WTC11 (cell line): ENCODE measurements at regions not wholly inside any gene's neighbourhood (a gene's known extent, or its start where the extent isn't known, plus 50 kb on each side); places are given as distances from the start of the nearest gene placed in this dataset.

ENCODE experiments used
- ATAC-seq: fragments of 200-7000 bp; cut with Tn5 transposase; 2 replicates; pipeline ENCODE4 v1.10.0; 2021; ENCODE audit warnings: mild to moderate bottlenecking, moderate library complexity
- CTCF ChIA-PET: fragments of 300-600 bp; sonication (Branson Sonifier 250); formaldehyde crosslinking; loops from one replicate; lab custom pipeline; 2021; ENCODE audit warnings: antibody characterized with exemption; lab: Charles Lee
- POLR2A ChIA-PET: fragments of 350-600 bp; sonication (Branson Sonifier 250); formaldehyde crosslinking; loops from one replicate; lab custom pipeline; 2021; ENCODE audit warnings: antibody characterized with exemption; lab: Charles Lee
- DNase-seq: peaks from one replicate; pipeline ENCODE4 v3.0.0; 2021; ENCODE audit warnings: low spot score
- H3K27ac Mint-ChIP-seq: 2 replicates; pipeline ENCODE4 v1.8.0; 2021; ENCODE audit warnings: mixed read lengths
- H3K27me3 Mint-ChIP-seq: 2 replicates; pipeline ENCODE4 v1.8.0; 2021; ENCODE audit warnings: low read depth, mild to moderate bottlenecking, moderate library complexity, mixed read lengths
- H3K36me3 Mint-ChIP-seq: 2 replicates; pipeline ENCODE4 v1.8.0; 2021; ENCODE audit warnings: mixed read lengths
- H3K4me1 Mint-ChIP-seq: 2 replicates; pipeline ENCODE4 v1.8.0; 2022; ENCODE audit warnings: mixed read lengths
- H3K4me3 Mint-ChIP-seq: 2 replicates; pipeline ENCODE4 v1.8.0; 2021; ENCODE audit warnings: mild to moderate bottlenecking, moderate library complexity, mixed read lengths
- H3K9me3 Mint-ChIP-seq: 2 replicates; pipeline ENCODE4 v1.8.0; 2021; ENCODE audit warnings: mixed read lengths
- CREM ChIP-seq: sonication (generic); formaldehyde crosslinking; IDR thresholded peaks from 2 replicates; pipeline ENCODE4 v1.8.1; 2022; ENCODE audit warnings: mild to moderate bottlenecking, missing genetic modification reagents, moderate library complexity
- ESRRA ChIP-seq: sonication (generic); formaldehyde crosslinking; IDR thresholded peaks from 2 replicates; pipeline ENCODE4 v1.8.1; 2022; ENCODE audit warnings: mild to moderate bottlenecking, missing genetic modification reagents, borderline replicate concordance
- FOXP1 ChIP-seq: sonication (generic); formaldehyde crosslinking; IDR thresholded peaks from 2 replicates; pipeline ENCODE4 v1.8.0; 2022; ENCODE audit warnings: missing genetic modification reagents, mild to moderate bottlenecking, moderate library complexity, borderline replicate concordance
- IRF2 ChIP-seq: sonication (generic); formaldehyde crosslinking; IDR thresholded peaks from 2 replicates; pipeline ENCODE4 v1.8.0; 2022; ENCODE audit warnings: low read depth, missing genetic modification reagents, borderline replicate concordance
- KAT7 ChIP-seq: sonication (generic); formaldehyde crosslinking; IDR thresholded peaks from 2 replicates; pipeline ENCODE4 v1.8.1; 2023; ENCODE audit warnings: missing genetic modification reagents, mild to moderate bottlenecking, borderline replicate concordance
- OVOL2 ChIP-seq: fragments of 250-450 bp; sonication (Bioruptor Pico); IDR thresholded peaks from 2 replicates; pipeline ENCODE4 v1.9.0; 2021; ENCODE audit warnings: mild to moderate bottlenecking, borderline replicate concordance
- PRRX2 ChIP-seq: fragments of 250-450 bp; sonication (Bioruptor Pico); IDR thresholded peaks from 2 replicates; pipeline ENCODE4 v1.8.0; 2021; ENCODE audit warnings: mild to moderate bottlenecking
- SMAD3 ChIP-seq: sonication (generic); formaldehyde crosslinking; IDR thresholded peaks from 2 replicates; pipeline ENCODE4 v1.8.0; 2022; ENCODE audit warnings: missing genetic modification reagents, mild to moderate bottlenecking, borderline replicate concordance
- SMAD4 ChIP-seq: sonication (generic); formaldehyde crosslinking; IDR thresholded peaks from 2 replicates; pipeline ENCODE4 v1.8.0; 2022; ENCODE audit warnings: mild to moderate bottlenecking, missing genetic modification reagents
- SP1 ChIP-seq: sonication (generic); formaldehyde crosslinking; conservative IDR thresholded peaks from 2 replicates; pipeline ENCODE4 v1.8.1; 2022; ENCODE audit warnings: missing genetic modification reagents
- TCF7 ChIP-seq: sonication (generic); formaldehyde crosslinking; IDR thresholded peaks from 2 replicates; pipeline ENCODE4 v1.8.0; 2022; ENCODE audit warnings: mild to moderate bottlenecking, low read depth, missing genetic modification reagents, moderate library complexity
- ZBTB21 ChIP-seq: sonication (generic); formaldehyde crosslinking; IDR thresholded peaks from 2 replicates; pipeline ENCODE4 v1.8.1; 2023; ENCODE audit warnings: mild to moderate bottlenecking, missing genetic modification reagents, borderline replicate concordance
- ZNF396 ChIP-seq: fragments of 250-450 bp; sonication (Bioruptor Pico); IDR thresholded peaks from 2 replicates; pipeline ENCODE4 v1.8.0; 2021; ENCODE audit warnings: mild to moderate bottlenecking, moderate library complexity, borderline replicate concordance
- ZNF416 ChIP-seq: fragments of 250-450 bp; sonication (Bioruptor Pico); IDR thresholded peaks from 2 replicates; pipeline ENCODE4 v1.9.0; 2021; ENCODE audit warnings: mild to moderate bottlenecking, inconsistent platforms
- ZNF423 ChIP-seq: fragments of 250-450 bp; sonication (Bioruptor Pico); IDR thresholded peaks from 2 replicates; pipeline ENCODE4 v2.1.2; 2022; ENCODE audit warnings: mild to moderate bottlenecking, moderate library complexity
- TF ChIP-seq, protein P1 (sequence below): sonication (generic); formaldehyde crosslinking; IDR thresholded peaks from 2 replicates; pipeline ENCODE4 v1.8.0; 2022; ENCODE audit warnings: missing genetic modification reagents
- TF ChIP-seq, protein P2 (sequence below): sonication (generic); formaldehyde crosslinking; IDR thresholded peaks from 2 replicates; pipeline ENCODE4 v1.8.1; 2023; ENCODE audit warnings: mild to moderate bottlenecking, missing genetic modification reagents, moderate library complexity
- TF ChIP-seq, protein P3 (sequence below): sonication (generic); formaldehyde crosslinking; IDR thresholded peaks from 2 replicates; pipeline ENCODE4 v1.8.1; 2023; ENCODE audit warnings: mild to moderate bottlenecking, moderate library complexity, missing genetic modification reagents
- TF ChIP-seq, protein P4 (sequence below): sonication (generic); formaldehyde crosslinking; IDR thresholded peaks from 2 replicates; pipeline ENCODE4 v1.8.0; 2023; ENCODE audit warnings: mild to moderate bottlenecking, missing genetic modification reagents
- TF ChIP-seq, protein P5 (sequence below): fragments of 250-450 bp; sonication (Bioruptor Pico); IDR thresholded peaks from 2 replicates; pipeline ENCODE4 v1.9.0; 2021; ENCODE audit warnings: mild to moderate bottlenecking
- TF ChIP-seq, protein P6 (sequence below): sonication (generic); formaldehyde crosslinking; IDR thresholded peaks from 2 replicates; pipeline ENCODE4 v1.8.0; 2022; ENCODE audit warnings: mild to moderate bottlenecking, missing genetic modification reagents

DNA sequence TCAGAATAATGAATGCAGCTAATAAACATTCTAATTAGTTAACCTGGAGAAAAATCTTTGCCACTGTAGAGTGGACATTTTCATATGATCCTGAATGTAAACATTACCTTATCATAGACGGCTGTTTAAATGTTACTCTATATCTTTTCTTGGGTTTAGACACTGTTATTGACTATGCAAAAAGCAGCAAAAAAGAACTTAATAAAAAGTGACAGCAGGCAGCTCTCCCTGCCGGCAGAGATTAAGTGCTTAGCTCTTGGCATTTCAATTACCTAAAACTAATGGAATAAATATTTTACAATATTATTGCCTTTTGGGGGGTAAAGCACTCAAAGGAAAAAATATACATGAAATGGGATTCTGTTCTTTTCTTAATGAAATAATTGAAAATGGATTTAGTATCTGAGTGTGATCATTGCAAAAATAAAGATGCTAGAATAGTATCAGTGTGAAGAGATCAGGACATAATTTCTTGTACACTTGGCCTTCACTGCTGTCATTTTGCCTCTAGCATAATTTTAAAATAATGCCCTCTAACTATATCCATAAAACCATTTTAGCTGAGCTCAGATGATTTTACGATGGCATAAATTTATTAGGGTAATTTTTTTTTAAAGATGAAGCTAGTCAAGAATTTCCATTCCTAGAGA lies 203.4 kb upstream of the DPP10 start:
- Mint-ChIP-seq H3K36me3 (peaks cover 26% of the 10 kb centered on the region), H3K4me3 (no peak overlapping the region), H3K9me3 (peaks cover 57% of the 10 kb centered on the region), H3K27ac (no peak overlapping the region), H3K4me1 (no peaks in the 10 kb centered on the region), H3K27me3 (peaks cover 5% of the 10 kb centered on the region)
- TF ChIP-seq ZNF423 (CRISPR knock-in tag) (no peak), FOXP1 (no peak), IRF2 (no peak), ZNF416 (CRISPR knock-in tag) (no peak), OVOL2 (CRISPR knock-in tag) (no peak), PRRX2 (CRISPR knock-in tag) (no peak), ZBTB21 (CRISPR knock-in tag) (no peak), ZNF396 (CRISPR knock-in tag) (no peak)
- TF ChIP-seq, protein P1, sequence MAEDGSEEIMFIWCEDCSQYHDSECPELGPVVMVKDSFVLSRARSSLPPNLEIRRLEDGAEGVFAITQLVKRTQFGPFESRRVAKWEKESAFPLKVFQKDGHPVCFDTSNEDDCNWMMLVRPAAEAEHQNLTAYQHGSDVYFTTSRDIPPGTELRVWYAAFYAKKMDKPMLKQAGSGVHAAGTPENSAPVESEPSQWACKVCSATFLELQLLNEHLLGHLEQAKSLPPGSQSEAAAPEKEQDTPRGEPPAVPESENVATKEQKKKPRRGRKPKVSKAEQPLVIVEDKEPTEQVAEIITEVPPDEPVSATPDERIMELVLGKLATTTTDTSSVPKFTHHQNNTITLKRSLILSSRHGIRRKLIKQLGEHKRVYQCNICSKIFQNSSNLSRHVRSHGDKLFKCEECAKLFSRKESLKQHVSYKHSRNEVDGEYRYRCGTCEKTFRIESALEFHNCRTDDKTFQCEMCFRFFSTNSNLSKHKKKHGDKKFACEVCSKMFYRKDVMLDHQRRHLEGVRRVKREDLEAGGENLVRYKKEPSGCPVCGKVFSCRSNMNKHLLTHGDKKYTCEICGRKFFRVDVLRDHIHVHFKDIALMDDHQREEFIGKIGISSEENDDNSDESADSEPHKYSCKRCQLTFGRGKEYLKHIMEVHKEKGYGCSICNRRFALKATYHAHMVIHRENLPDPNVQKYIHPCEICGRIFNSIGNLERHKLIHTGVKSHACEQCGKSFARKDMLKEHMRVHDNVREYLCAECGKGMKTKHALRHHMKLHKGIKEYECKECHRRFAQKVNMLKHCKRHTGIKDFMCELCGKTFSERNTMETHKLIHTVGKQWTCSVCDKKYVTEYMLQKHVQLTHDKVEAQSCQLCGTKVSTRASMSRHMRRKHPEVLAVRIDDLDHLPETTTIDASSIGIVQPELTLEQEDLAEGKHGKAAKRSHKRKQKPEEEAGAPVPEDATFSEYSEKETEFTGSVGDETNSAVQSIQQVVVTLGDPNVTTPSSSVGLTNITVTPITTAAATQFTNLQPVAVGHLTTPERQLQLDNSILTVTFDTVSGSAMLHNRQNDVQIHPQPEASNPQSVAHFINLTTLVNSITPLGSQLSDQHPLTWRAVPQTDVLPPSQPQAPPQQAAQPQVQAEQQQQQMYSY (CRISPR knock-in tag), result no peak
- TF ChIP-seq, protein P2, sequence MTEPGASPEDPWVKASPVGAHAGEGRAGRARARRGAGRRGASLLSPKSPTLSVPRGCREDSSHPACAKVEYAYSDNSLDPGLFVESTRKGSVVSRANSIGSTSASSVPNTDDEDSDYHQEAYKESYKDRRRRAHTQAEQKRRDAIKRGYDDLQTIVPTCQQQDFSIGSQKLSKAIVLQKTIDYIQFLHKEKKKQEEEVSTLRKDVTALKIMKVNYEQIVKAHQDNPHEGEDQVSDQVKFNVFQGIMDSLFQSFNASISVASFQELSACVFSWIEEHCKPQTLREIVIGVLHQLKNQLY (CRISPR knock-in tag), result no peak
- TF ChIP-seq, protein P3, sequence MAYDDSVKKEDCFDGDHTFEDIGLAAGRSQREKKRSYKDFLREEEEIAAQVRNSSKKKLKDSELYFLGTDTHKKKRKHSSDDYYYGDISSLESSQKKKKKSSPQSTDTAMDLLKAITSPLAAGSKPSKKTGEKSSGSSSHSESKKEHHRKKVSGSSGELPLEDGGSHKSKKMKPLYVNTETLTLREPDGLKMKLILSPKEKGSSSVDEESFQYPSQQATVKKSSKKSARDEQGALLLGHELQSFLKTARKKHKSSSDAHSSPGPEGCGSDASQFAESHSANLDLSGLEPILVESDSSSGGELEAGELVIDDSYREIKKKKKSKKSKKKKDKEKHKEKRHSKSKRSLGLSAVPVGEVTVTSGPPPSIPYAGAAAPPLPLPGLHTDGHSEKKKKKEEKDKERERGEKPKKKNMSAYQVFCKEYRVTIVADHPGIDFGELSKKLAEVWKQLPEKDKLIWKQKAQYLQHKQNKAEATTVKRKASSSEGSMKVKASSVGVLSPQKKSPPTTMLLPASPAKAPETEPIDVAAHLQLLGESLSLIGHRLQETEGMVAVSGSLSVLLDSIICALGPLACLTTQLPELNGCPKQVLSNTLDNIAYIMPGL (CRISPR knock-in tag), result no peak
- TF ChIP-seq, protein P4, sequence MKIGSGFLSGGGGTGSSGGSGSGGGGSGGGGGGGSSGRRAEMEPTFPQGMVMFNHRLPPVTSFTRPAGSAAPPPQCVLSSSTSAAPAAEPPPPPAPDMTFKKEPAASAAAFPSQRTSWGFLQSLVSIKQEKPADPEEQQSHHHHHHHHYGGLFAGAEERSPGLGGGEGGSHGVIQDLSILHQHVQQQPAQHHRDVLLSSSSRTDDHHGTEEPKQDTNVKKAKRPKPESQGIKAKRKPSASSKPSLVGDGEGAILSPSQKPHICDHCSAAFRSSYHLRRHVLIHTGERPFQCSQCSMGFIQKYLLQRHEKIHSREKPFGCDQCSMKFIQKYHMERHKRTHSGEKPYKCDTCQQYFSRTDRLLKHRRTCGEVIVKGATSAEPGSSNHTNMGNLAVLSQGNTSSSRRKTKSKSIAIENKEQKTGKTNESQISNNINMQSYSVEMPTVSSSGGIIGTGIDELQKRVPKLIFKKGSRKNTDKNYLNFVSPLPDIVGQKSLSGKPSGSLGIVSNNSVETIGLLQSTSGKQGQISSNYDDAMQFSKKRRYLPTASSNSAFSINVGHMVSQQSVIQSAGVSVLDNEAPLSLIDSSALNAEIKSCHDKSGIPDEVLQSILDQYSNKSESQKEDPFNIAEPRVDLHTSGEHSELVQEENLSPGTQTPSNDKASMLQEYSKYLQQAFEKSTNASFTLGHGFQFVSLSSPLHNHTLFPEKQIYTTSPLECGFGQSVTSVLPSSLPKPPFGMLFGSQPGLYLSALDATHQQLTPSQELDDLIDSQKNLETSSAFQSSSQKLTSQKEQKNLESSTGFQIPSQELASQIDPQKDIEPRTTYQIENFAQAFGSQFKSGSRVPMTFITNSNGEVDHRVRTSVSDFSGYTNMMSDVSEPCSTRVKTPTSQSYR (CRISPR knock-in tag), result no peak
- POLR2A ChIA-PET, result no interaction called here
- CTCF ChIA-PET, result no interaction called here
- ATAC-seq (no peak), DNase-seq (no peak)

DNA sequence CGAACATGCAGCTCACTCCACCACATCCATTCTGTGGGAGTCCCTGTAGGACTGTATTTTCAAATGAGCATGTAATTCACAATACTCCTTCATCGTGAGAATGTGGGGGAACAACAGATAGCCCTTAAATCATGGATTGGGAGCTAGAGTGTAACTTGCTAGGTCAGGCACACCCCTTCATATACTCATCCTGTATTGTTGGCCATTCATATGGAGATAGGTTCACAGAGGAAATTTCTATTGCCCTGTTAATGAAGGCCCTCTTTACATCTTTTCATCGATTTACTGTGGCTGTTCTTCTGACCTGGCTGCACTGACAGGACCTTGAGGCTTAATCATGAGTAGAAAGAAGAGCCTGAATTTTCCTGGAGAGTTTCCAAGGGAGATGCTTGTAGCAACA lies 193.8 kb upstream of the DPP10 start:
- ChIA-PET POLR2A (no interaction called here), CTCF (interaction anchor here (0.7 kb wide), 1 partner anchor 302 kb away, joined by 3 read pairs; no protein-coding TSS in a partner anchor)
- DNase-seq, result no peak
- peaks cover 9% of the 10 kb centered on the region for H3K36me3 Mint-ChIP-seq
- H3K4me3 Mint-ChIP-seq, result no peak overlapping the region
- H3K9me3 Mint-ChIP-seq, result peaks cover 41% of the 10 kb centered on the region
- no peaks in the 10 kb centered on the region for H3K27me3 Mint-ChIP-seq
- no peak overlapping the region for H3K27ac Mint-ChIP-seq
- peaks cover 17% of the 10 kb centered on the region for H3K4me1 Mint-ChIP-seq
- peak; percentile 32 for ATAC-seq
- no peak for TF ChIP-seq TCF7 (CRISPR knock-in tag)
- no peak for TF ChIP-seq IRF2
- TF ChIP-seq SP1 (CRISPR knock-in tag), result no peak
- TF ChIP-seq, protein P5, sequence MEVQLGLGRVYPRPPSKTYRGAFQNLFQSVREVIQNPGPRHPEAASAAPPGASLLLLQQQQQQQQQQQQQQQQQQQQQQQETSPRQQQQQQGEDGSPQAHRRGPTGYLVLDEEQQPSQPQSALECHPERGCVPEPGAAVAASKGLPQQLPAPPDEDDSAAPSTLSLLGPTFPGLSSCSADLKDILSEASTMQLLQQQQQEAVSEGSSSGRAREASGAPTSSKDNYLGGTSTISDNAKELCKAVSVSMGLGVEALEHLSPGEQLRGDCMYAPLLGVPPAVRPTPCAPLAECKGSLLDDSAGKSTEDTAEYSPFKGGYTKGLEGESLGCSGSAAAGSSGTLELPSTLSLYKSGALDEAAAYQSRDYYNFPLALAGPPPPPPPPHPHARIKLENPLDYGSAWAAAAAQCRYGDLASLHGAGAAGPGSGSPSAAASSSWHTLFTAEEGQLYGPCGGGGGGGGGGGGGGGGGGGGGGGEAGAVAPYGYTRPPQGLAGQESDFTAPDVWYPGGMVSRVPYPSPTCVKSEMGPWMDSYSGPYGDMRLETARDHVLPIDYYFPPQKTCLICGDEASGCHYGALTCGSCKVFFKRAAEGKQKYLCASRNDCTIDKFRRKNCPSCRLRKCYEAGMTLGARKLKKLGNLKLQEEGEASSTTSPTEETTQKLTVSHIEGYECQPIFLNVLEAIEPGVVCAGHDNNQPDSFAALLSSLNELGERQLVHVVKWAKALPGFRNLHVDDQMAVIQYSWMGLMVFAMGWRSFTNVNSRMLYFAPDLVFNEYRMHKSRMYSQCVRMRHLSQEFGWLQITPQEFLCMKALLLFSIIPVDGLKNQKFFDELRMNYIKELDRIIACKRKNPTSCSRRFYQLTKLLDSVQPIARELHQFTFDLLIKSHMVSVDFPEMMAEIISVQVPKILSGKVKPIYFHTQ, result no peak
- no peak for TF ChIP-seq ESRRA
- no peak for TF ChIP-seq KAT7 (CRISPR knock-in tag)
- TF ChIP-seq CREM (CRISPR knock-in tag), result no peak
- TF ChIP-seq, protein P6, sequence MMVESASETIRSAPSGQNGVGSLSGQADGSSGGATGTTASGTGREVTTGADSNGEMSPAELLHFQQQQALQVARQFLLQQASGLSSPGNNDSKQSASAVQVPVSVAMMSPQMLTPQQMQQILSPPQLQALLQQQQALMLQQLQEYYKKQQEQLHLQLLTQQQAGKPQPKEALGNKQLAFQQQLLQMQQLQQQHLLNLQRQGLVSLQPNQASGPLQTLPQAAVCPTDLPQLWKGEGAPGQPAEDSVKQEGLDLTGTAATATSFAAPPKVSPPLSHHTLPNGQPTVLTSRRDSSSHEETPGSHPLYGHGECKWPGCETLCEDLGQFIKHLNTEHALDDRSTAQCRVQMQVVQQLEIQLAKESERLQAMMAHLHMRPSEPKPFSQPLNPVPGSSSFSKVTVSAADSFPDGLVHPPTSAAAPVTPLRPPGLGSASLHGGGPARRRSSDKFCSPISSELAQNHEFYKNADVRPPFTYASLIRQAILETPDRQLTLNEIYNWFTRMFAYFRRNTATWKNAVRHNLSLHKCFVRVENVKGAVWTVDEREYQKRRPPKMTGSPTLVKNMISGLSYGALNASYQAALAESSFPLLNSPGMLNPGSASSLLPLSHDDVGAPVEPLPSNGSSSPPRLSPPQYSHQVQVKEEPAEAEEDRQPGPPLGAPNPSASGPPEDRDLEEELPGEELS (CRISPR knock-in tag), result no peak
- TF ChIP-seq SMAD3 (CRISPR knock-in tag), result no peak
- TF ChIP-seq SMAD4, result no peak
